ENCODE measurements at regions not wholly inside any gene's neighbourhood (a gene's known extent, or its start where the extent isn't known, plus 50 kb on each side); places are given as distances from the start of the nearest gene placed in this dataset.

- Histone ChIP-seq H3K4me3 (ENCODE audit: low read length in 2 of 2) (no peak overlapping the region), H3K36me3 (ENCODE audit: insufficient read depth, low read length) (no peaks in the 10 kb centered on the region), H3K27ac (ENCODE audit: low read depth, low read length) (no peak overlapping the region), H3K4me1 (ENCODE audit: insufficient read depth, low read length) (no peaks in the 10 kb centered on the region), H3K9me3 (ENCODE audit: control insufficient read depth in 1 of 2, low read length in 2 of 2) (no peaks in the 10 kb centered on the region), H3K27me3 (ENCODE audit: insufficient read depth, low read length) (no peaks in the 10 kb centered on the region)
- intact Hi-C loops (cut with micrococcal nuclease) = no loop called here
- Mint-ChIP-seq H3K27ac (no peak overlapping the region), H3K27me3 (no peaks in the 10 kb centered on the region), H3K9me3 (peaks cover 0 to 23% (median 5%) of the 10 kb centered on the region in 8 donors), H3K4me3 (no peak overlapping the region), H3K4me1 (no peaks in the 10 kb centered on the region), H3K36me3 (no peaks in the 10 kb centered on the region)
- ChIA-PET CTCF (ENCODE audit: partially characterized antibody) (no interaction called here), POLR2A (ENCODE audit: partially characterized antibody) (no interaction called here)
- DNase-seq = no peak
Observed at GRCh38 chr18:44273298-44273697, 407.4 kb upstream of the SETBP1 start.

- peaks cover 0 to 7% (median 2%) of the 10 kb centered on the region in 8 donors for H3K9me3 Mint-ChIP-seq
- intact Hi-C loops (cut with micrococcal nuclease) = no loop called here
- H3K36me3 Mint-ChIP-seq = no peaks in the 10 kb centered on the region
- no peaks in the 10 kb centered on the region for H3K4me1 Mint-ChIP-seq
- no peak for DNase-seq
- H3K27me3 Mint-ChIP-seq = no peaks in the 10 kb centered on the region
- H3K4me1 ChIP-seq (ENCODE audit: insufficient read depth, low read length) = no peaks in the 10 kb centered on the region
- ChIA-PET CTCF (ENCODE audit: partially characterized antibody) (no interaction called here), POLR2A (ENCODE audit: partially characterized antibody) (no interaction called here)
- no peak overlapping the region for H3K4me3 ChIP-seq (ENCODE audit: low read length in 2 of 2)
- H3K4me3 Mint-ChIP-seq = no peak overlapping the region
- H3K9me3 ChIP-seq (ENCODE audit: control insufficient read depth in 1 of 2, low read length in 2 of 2) = no peaks in the 10 kb centered on the region
- no peaks in the 10 kb centered on the region for H3K36me3 ChIP-seq (ENCODE audit: insufficient read depth, low read length)
- H3K27ac Mint-ChIP-seq = no peak overlapping the region
- H3K27me3 ChIP-seq (ENCODE audit: insufficient read depth, low read length) = no peaks in the 10 kb centered on the region
- no peak overlapping the region for H3K27ac ChIP-seq (ENCODE audit: low read depth, low read length)
Observed at GRCh38 chr18:44280479-44280878, 400.2 kb upstream of the SETBP1 start.

DNA sequence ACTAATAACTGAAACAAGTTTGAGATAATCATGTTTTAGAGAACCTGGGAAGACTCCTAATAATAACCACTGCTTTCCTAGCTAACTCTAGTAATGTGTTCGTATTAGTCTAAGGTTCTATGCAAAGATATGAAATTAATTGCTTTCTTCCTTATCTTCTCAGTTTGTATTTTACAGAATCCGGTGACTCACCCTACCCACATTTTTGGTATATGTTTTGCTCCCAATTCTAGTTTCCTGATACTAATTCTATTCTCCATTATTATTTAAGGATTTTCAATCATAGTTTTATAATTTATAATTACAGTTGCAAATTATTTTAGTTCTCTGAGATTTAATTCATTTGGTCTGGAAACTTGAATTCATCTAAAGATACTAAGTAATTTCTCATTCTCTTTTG, 394.6 kb upstream of the SETBP1 start:
- no peak for DNase-seq
- Histone ChIP-seq H3K4me3 (ENCODE audit: low read length in 2 of 2) (no peak overlapping the region), H3K9me3 (ENCODE audit: control insufficient read depth in 1 of 2, low read length in 2 of 2) (no peaks in the 10 kb centered on the region), H3K36me3 (ENCODE audit: insufficient read depth, low read length) (no peaks in the 10 kb centered on the region), H3K27ac (ENCODE audit: low read depth, low read length) (no peak overlapping the region), H3K27me3 (ENCODE audit: insufficient read depth, low read length) (no peaks in the 10 kb centered on the region), H3K4me1 (ENCODE audit: insufficient read depth, low read length) (no peaks in the 10 kb centered on the region)
- ChIA-PET POLR2A (ENCODE audit: partially characterized antibody) (no interaction called here), CTCF (ENCODE audit: partially characterized antibody) (interaction anchor here (0.7 kb wide), 1 partner anchor 196 kb away, joined by 3 read pairs; no protein-coding TSS in a partner anchor)
- Mint-ChIP-seq H3K27me3 (no peaks in the 10 kb centered on the region), H3K4me3 (no peak overlapping the region), H3K27ac (no peak overlapping the region), H3K36me3 (no peaks in the 10 kb centered on the region), H3K4me1 (no peaks in the 10 kb centered on the region), H3K9me3 (peaks cover 0 to 7% (median 2%) of the 10 kb centered on the region in 8 donors)
- intact Hi-C loops (cut with micrococcal nuclease) = no loop called here

DNA sequence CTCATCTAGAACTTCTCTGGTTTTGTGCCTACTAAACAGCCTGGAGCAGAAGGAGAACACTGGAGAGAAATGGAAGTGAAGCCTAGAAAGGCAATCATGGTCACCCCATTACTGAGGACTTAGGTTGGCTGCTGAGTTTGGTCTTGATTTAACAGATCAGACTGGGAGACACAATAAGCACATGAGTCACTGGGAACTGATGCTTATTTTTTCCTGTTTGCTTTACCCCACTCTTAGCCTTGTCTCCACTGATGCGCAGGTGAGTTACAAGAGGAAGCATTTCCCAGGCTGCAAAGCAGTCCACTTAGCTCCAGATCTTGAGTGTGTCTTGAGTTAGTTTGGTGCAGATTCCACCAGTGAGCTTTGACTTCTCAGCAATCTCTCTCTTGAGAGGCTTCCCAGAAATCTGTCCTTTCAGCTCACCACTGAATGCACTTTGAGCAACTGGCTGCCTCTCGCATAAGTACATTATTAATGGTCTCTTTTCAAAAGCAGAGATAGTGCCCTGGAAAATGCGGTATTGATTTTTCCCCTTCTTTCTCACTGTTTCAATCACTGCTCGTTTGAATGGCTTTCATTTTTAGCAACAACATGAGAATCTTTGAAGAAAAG, 390.2 kb upstream of the SETBP1 start:
- H3K27me3 Mint-ChIP-seq = no peaks in the 10 kb centered on the region
- peaks cover 0 to 10% (median 1%) of the 10 kb centered on the region in 8 donors for H3K9me3 Mint-ChIP-seq
- no peak overlapping the region for H3K4me3 ChIP-seq (ENCODE audit: low read length in 2 of 2)
- DNase-seq = no peak
- no peaks in the 10 kb centered on the region for H3K4me1 Mint-ChIP-seq
- no peaks in the 10 kb centered on the region for H3K36me3 ChIP-seq (ENCODE audit: insufficient read depth, low read length)
- ChIA-PET CTCF (ENCODE audit: partially characterized antibody) (no interaction called here), POLR2A (ENCODE audit: partially characterized antibody) (no interaction called here)
- no peaks in the 10 kb centered on the region for H3K36me3 Mint-ChIP-seq
- no peaks in the 10 kb centered on the region for H3K27me3 ChIP-seq (ENCODE audit: insufficient read depth, low read length)
- no peaks in the 10 kb centered on the region for H3K9me3 ChIP-seq (ENCODE audit: control insufficient read depth in 1 of 2, low read length in 2 of 2)
- H3K4me1 ChIP-seq (ENCODE audit: insufficient read depth, low read length) = no peaks in the 10 kb centered on the region
- H3K27ac ChIP-seq (ENCODE audit: low read depth, low read length) = no peak overlapping the region
- H3K27ac Mint-ChIP-seq = no peak overlapping the region
- H3K4me3 Mint-ChIP-seq = no peak overlapping the region
- intact Hi-C loops (cut with micrococcal nuclease) = no loop called here

- Histone ChIP-seq H3K27me3 (ENCODE audit: insufficient read depth, low read length) (no peaks in the 10 kb centered on the region), H3K4me3 (ENCODE audit: low read length in 2 of 2) (no peak overlapping the region), H3K4me1 (ENCODE audit: insufficient read depth, low read length) (no peaks in the 10 kb centered on the region), H3K9me3 (ENCODE audit: control insufficient read depth in 1 of 2, low read length in 2 of 2) (no peaks in the 10 kb centered on the region), H3K36me3 (ENCODE audit: insufficient read depth, low read length) (no peaks in the 10 kb centered on the region), H3K27ac (ENCODE audit: low read depth, low read length) (no peak overlapping the region)
- Mint-ChIP-seq H3K4me3 (no peak overlapping the region), H3K27ac (no peak overlapping the region), H3K27me3 (no peaks in the 10 kb centered on the region), H3K36me3 (no peaks in the 10 kb centered on the region), H3K4me1 (no peaks in the 10 kb centered on the region), H3K9me3 (peaks cover 3 to 22% (median 7%) of the 10 kb centered on the region in 8 donors)
- intact Hi-C loops (cut with micrococcal nuclease) = no loop called here
- POLR2A ChIA-PET (ENCODE audit: partially characterized antibody) = no interaction called here
- CTCF ChIA-PET (ENCODE audit: partially characterized antibody) = no interaction called here
- no peak for DNase-seq
Observed at GRCh38 chr18:44298566-44298965, 382.1 kb upstream of the SETBP1 start.

- DNase-seq = no peak
- H3K9me3 ChIP-seq (ENCODE audit: control insufficient read depth in 1 of 2, low read length in 2 of 2) = no peaks in the 10 kb centered on the region
- Mint-ChIP-seq H3K9me3 (peaks cover 0 to 18% (median 1%) of the 10 kb centered on the region in 8 donors), H3K36me3 (no peaks in the 10 kb centered on the region), H3K4me3 (no peak overlapping the region), H3K4me1 (no peaks in the 10 kb centered on the region), H3K27me3 (no peaks in the 10 kb centered on the region), H3K27ac (no peak overlapping the region)
- no peaks in the 10 kb centered on the region for H3K27me3 ChIP-seq (ENCODE audit: insufficient read depth, low read length)
- no peak overlapping the region for H3K27ac ChIP-seq (ENCODE audit: low read depth, low read length)
- POLR2A ChIA-PET (ENCODE audit: partially characterized antibody) = no interaction called here
- intact Hi-C loops (cut with micrococcal nuclease) = no loop called here
- CTCF ChIA-PET (ENCODE audit: partially characterized antibody) = no interaction called here
- no peaks in the 10 kb centered on the region for H3K36me3 ChIP-seq (ENCODE audit: insufficient read depth, low read length)
- H3K4me3 ChIP-seq (ENCODE audit: low read length in 2 of 2) = no peak overlapping the region
- H3K4me1 ChIP-seq (ENCODE audit: insufficient read depth, low read length) = no peaks in the 10 kb centered on the region
Observed at GRCh38 chr18:44309185-44309584, 371.5 kb upstream of the SETBP1 start.

DNA sequence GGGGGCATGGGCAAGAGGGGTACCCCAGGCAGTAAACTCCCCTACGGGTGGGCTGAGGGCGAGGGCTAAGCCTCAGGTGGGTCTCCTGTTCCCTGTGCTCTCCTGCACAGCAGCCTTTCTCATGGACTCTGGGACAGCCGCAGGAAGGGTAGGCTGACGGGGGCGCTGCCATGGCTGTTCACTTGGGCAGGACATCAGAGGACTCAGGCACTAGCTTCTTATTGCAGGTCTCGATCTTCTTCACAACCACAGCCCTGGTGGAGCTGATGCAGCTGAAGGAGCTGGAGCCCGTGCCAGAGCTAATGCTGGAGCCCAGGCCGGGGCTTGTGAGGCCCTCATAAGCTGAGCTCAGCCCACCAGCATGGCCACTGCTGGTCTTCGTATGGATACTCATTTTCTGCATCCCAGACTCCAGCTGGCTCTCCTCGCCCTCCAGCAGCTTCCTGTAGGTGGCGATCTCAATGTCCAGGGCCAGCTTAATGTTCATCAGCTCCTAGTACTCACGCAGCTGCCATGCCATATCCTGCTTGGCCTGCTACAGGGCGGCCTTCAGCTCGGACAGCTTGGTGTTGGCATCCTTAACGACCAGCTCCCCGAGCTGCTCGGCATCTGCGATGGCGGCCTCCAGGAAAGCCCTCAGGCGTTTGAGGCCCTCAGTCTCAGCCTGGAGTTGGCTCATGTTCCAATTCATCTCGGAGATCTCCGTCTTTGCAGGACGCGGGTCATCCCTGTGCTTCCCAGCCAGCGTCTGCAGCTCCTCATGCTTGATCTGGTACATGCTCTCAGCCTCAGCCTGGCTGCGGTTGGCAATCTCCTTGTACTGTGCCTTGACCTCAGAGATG, 359.8 kb upstream of the SETBP1 start:
- no peaks in the 10 kb centered on the region for H3K36me3 Mint-ChIP-seq
- no peaks in the 10 kb centered on the region for H3K4me1 Mint-ChIP-seq
- H3K4me3 Mint-ChIP-seq = no peak overlapping the region
- no peaks in the 10 kb centered on the region for H3K9me3 ChIP-seq (ENCODE audit: control insufficient read depth in 1 of 2, low read length in 2 of 2)
- no peak overlapping the region for H3K27ac Mint-ChIP-seq
- H3K27me3 ChIP-seq (ENCODE audit: insufficient read depth, low read length) = no peaks in the 10 kb centered on the region
- CTCF ChIA-PET (ENCODE audit: partially characterized antibody) = no interaction called here
- no peak overlapping the region for H3K27ac ChIP-seq (ENCODE audit: low read depth, low read length)
- H3K27me3 Mint-ChIP-seq = no peaks in the 10 kb centered on the region
- H3K9me3 Mint-ChIP-seq = peaks cover 0 to 5% (median 1%) of the 10 kb centered on the region in 8 donors
- no peaks in the 10 kb centered on the region for H3K4me1 ChIP-seq (ENCODE audit: insufficient read depth, low read length)
- no peak for DNase-seq
- POLR2A ChIA-PET (ENCODE audit: partially characterized antibody) = no interaction called here
- no peak overlapping the region for H3K4me3 ChIP-seq (ENCODE audit: low read length in 2 of 2)
- intact Hi-C loops (cut with micrococcal nuclease) = no loop called here
- H3K36me3 ChIP-seq (ENCODE audit: insufficient read depth, low read length) = no peaks in the 10 kb centered on the region

Data from CD4-positive, alpha-beta memory T cell (primary cell).